ENCODE measurements at regions not wholly inside any gene's neighbourhood (a gene's known extent, or its start where the extent isn't known, plus 50 kb on each side); places are given as distances from the start of the nearest gene placed in this dataset.

DNA sequence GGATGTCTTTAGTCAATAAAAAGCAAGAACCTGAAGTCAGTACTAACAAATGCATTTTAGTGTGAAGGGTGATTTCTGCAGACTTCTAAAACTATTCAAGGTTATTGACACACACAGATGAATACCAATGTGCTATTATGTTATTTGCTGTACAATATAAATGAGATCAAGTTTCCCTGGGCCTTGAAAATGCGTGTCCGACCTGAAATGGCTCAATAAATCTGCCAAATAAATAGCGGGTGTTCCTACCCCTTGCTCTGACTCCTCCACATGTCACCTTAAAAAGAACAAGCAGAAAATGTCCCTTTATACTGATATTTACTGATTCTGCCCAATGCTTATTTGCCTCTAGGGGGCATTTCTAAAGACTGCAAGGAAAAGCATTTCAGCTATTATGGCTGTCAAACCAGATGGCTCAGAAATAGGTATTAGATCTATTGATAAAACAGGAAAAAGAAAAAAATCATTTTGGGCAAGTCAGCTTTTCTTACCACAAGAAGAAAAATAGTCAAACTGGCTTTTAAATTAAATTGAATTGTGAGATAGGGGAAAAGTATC, 367.3 kb upstream of the KITLG start:
- TF ChIP-seq, protein P1, sequence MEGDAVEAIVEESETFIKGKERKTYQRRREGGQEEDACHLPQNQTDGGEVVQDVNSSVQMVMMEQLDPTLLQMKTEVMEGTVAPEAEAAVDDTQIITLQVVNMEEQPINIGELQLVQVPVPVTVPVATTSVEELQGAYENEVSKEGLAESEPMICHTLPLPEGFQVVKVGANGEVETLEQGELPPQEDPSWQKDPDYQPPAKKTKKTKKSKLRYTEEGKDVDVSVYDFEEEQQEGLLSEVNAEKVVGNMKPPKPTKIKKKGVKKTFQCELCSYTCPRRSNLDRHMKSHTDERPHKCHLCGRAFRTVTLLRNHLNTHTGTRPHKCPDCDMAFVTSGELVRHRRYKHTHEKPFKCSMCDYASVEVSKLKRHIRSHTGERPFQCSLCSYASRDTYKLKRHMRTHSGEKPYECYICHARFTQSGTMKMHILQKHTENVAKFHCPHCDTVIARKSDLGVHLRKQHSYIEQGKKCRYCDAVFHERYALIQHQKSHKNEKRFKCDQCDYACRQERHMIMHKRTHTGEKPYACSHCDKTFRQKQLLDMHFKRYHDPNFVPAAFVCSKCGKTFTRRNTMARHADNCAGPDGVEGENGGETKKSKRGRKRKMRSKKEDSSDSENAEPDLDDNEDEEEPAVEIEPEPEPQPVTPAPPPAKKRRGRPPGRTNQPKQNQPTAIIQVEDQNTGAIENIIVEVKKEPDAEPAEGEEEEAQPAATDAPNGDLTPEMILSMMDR (IDR thresholded peaks at IDR 0.05; ENCODE audit: low read depth, low read length, poor library complexity, severe bottlenecking), result peak; percentile 28
- TF ChIP-seq EZH2phosphoT487 (IDR thresholded peaks at IDR 0.05; ENCODE audit: borderline replicate concordance, low read length), result no peak

Measured in DOHH2 (cell line).